AG10803 (cell line): ENCODE measurements at regions not wholly inside any gene's neighbourhood (a gene's known extent, or its start where the extent isn't known, plus 50 kb on each side); places are given as distances from the start of the nearest gene placed in this dataset.

ENCODE experiments used
- DNase-seq: peaks from one replicate; pipeline ENCODE4 v3.0.0; 2010; ENCODE audit warnings: low read depth
- H3K4me3 ChIP-seq: 2 replicates; pipeline ENCODE4 v1.5.1; 2011; ENCODE audit warnings: mild to moderate bottlenecking, low read length, control low read depth
- TF ChIP-seq, protein P1 (sequence below): conservative IDR thresholded peaks from 2 replicates; pipeline ENCODE4 v1.5.1; 2011; ENCODE audit warnings: mild to moderate bottlenecking, low read length, control low read depth, inconsistent platforms

DNA sequence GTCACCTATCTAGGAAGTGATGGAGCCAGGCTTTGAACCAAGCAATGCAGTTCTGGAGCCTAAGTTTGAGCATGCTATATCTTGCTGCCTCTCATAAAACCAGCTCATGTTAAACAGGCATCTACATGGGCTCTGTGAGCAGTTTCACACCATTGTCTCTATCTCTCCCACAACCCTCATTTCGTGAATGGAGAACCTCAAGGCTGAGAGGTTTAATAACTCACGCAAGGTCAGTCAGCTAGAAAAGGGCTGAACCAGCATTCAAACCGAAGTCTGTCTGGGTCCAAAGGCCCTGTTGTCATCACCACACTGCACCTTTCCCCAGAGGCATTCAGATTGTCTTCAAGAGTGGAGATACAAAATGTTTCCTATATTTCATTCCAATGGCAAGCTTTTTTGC lies 369.2 kb downstream of the MID1IP1 start:
- DNase-seq = no peak
- H3K4me3 ChIP-seq = no peak overlapping the region
- TF ChIP-seq, protein P1, sequence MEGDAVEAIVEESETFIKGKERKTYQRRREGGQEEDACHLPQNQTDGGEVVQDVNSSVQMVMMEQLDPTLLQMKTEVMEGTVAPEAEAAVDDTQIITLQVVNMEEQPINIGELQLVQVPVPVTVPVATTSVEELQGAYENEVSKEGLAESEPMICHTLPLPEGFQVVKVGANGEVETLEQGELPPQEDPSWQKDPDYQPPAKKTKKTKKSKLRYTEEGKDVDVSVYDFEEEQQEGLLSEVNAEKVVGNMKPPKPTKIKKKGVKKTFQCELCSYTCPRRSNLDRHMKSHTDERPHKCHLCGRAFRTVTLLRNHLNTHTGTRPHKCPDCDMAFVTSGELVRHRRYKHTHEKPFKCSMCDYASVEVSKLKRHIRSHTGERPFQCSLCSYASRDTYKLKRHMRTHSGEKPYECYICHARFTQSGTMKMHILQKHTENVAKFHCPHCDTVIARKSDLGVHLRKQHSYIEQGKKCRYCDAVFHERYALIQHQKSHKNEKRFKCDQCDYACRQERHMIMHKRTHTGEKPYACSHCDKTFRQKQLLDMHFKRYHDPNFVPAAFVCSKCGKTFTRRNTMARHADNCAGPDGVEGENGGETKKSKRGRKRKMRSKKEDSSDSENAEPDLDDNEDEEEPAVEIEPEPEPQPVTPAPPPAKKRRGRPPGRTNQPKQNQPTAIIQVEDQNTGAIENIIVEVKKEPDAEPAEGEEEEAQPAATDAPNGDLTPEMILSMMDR = no peak

DNA sequence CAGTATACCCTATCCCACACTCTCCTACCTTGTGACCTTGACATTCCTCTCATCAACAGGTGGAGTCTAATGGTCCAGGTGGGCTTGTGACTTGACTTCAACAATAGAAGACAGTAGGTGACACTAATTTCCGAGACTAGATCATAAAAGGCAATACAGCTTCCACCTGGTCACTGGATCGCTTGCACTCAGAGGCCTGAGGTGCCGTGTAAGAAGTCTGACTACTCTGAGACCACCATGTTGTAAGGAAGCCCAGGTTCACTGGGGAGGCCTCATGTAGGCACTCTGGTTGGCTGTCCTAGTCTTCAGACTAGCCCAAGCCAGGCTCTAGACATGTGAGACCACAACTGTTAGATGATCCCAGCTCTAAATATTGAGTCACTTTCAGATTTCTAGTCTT lies 370.4 kb downstream of the MID1IP1 start:
- TF ChIP-seq, protein P1 = no peak
- no peak overlapping the region for H3K4me3 ChIP-seq
- no peak for DNase-seq

DNA sequence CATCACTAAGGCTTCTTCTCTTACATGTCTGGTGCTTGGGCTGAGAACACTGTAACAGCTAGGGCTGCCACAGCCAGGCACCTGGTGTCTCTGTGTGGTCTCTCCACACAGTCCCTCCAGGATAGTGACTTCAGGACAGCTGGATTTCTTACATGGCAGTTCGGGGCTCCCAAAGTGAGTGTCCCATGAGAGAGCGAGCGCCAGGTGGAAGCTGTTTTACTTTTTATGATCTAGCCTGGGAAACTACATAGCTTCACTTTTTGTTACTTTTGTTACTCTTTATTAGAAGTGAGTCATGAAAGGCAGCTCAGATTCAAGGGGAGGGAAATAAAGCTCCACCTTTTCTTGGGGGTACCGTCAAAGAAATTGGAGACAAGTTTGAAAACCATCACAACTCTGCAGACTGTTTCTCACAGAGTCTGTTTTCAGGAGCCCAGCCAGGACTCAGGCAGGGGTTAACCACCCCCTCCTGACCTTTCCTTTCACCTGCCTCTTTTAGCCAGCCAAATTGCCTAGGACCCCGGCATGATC lies 373.0 kb downstream of the MID1IP1 start:
- no peak overlapping the region for H3K4me3 ChIP-seq
- TF ChIP-seq, protein P1 = no peak
- DNase-seq = no peak

DNA sequence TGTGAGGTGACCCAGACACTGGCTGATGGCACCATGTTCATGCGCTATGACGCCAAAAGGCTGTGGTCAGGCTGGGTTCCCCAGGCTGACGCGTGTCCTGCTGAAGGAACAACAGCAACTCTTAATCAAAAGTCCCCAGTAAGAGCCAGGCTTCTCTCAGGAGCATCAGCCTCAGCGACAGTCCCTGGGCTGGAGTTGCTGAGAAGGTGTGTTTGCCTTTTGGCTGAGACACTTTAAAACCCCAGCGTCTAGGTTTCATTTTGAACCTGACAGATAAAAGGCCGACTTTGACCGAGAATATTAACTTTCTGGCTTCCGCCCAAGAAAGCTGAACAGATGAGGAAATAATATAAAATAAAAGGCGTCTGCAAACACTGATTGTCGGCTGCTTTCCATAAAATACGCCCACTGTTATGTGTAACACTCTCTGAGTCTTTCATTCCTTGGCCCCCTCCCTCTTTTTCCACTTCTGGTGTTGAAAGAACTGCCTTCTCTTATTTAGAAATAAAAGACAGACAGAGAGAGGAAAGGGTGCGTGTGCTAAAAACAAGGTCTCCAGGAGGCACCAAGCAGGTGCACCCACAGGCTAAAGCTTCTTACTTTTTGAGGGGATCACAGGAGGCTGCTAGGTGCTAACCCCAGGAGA lies 373.6 kb downstream of the MID1IP1 start:
- no peak for DNase-seq
- H3K4me3 ChIP-seq = no peak overlapping the region
- TF ChIP-seq, protein P1 = no peak

DNA sequence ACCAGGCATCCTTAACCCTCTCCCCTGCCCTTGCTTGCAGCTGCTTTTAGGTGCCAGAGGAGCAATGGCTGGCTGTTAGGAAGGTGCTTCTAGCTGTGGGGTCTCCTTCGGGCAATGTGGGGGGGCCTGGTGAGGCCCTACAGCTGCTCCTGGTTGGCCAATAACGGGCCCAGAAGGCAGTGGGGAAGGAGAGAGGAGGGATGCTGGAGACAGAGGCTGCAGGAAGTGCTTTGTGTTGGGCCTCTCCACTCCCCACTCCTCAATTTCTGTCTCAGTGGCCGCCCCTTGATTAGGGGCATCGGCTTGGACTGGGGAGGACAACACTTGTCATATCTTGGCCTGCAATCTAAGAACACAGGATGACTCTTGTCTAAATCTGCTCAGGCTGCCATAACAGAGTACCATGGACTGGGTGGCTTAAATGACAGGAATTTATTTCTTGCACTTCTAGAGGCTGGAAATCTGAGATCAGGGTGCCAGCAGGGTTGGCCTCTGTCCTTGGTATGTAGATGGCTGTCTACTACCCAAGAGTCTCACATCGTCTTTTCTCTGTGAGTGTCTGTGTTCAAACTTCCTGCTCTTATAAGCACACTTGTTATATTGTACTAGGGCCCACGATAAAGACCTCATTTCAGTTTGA lies 374.3 kb downstream of the MID1IP1 start:
- no peak for DNase-seq
- TF ChIP-seq, protein P1 = no peak
- H3K4me3 ChIP-seq = no peak overlapping the region

DNA sequence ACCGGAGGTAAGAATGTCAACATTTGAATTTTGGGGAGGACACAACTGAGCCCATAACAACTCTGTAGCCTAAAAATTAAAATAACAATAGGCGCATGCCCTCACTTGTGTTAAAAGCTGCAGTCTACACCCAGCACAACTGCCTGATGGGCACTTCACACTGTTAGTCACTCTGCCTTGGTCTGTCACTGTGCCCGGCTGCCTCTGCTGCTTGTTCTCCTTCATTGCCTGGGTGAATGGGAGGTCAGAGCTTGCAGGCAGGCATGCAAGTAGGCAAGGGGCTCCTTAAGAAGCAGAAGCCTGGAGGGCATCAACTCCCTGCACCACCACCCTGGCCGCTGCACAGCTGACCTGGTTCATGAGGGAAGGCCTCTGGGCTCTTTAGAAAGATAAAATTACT lies 374.8 kb downstream of the MID1IP1 start:
- DNase-seq = no peak
- TF ChIP-seq, protein P1 = no peak
- H3K4me3 ChIP-seq = no peak overlapping the region

DNA sequence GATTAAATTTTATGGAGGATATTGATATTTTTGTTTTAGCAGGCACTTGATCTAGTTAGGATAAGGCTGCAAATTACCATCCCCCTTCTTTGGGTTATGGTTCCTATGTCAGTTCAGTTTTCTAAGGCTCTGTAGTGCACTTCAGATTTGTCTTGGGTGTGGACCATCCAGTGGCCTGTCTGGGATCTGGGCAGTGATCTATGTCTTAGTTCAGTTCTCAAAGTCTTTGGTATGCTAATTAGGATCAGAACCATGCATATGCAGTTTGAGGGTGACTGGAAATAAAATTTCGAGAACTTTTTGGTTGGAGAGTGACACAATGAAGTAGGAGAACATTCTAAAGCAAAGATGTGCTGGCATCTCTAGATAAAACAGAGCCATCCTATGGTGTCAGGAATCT lies 388.2 kb downstream of the MID1IP1 start:
- no peak for DNase-seq
- H3K4me3 ChIP-seq = no peak overlapping the region
- TF ChIP-seq, protein P1 = no peak
